ENCODE measurements at regions not wholly inside any gene's neighbourhood (a gene's known extent, or its start where the extent isn't known, plus 50 kb on each side); places are given as distances from the start of the nearest gene placed in this dataset.

DNA sequence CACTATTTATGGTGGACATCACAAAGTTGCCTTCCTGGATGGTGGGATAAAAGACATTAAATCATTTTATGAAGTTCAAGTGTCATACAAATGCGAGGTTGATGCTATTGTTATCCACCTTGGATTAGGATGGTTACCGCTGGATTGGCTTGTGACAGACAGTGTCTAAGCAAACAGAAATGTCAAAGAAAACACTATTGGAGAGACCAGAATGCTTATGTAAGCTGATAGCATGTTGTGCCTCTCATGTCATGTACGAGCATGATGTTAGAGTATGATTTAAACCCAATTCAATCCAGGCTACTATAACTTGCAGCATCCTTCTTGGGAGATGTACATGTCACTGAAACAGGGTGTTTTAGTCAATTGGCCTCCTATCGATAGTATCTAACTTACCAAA lies 178.8 kb upstream of the C9orf72 start:
- TF ChIP-seq CTCF (IDR thresholded peaks at IDR 0.05) (no peak), POLR2A (IDR thresholded peaks at IDR 0.05) (no peak)

Measured in testis (tissue), 2 donors.